NB4 (cell line): ENCODE measurements at regions not wholly inside any gene's neighbourhood (a gene's known extent, or its start where the extent isn't known, plus 50 kb on each side); places are given as distances from the start of the nearest gene placed in this dataset.

Experiments
- CTCF ChIP-seq: IDR thresholded peaks from one replicate; pipeline ENCODE4 v1.5.1; 2012; ENCODE audit warnings: low read depth, low read length
- MAX ChIP-seq: IDR thresholded peaks from 2 replicates; pipeline ENCODE4 v1.6.1; 2011; ENCODE audit warnings: low read depth, low read length
- MYC ChIP-seq: IDR thresholded peaks from 2 replicates; pipeline ENCODE4 v1.6.1; 2011; ENCODE audit warnings: low read depth, low read length
- POLR2A ChIP-seq: IDR thresholded peaks from 2 replicates; pipeline ENCODE4 v1.6.1; 2011; ENCODE audit warnings: mild to moderate bottlenecking; ENCODE audit not compliant: insufficient read length; ENCODE audit errors: extremely low read depth

GRCh38 chr4:123510221-123510620 lies 113.6 kb downstream of the SPRY1 start:
- TF ChIP-seq CTCF (no peak), MAX (no peak), POLR2A (no peak), MYC (no peak)
